ENCODE measurements at regions not wholly inside any gene's neighbourhood (a gene's known extent, or its start where the extent isn't known, plus 50 kb on each side); places are given as distances from the start of the nearest gene placed in this dataset.

- no peak for TF ChIP-seq POLR2AphosphoS5 (IDR thresholded peaks at IDR 0.05; ENCODE audit: borderline replicate concordance, low read depth, low read length)
- no peak for TF ChIP-seq EZH2 (IDR thresholded peaks at IDR 0.05)
Observed at GRCh38 chr13:64723724-64724123, 2506.4 kb downstream of the PCDH9 start.
